HG03159 (cell line): ENCODE measurements at regions not wholly inside any gene's neighbourhood (a gene's known extent, or its start where the extent isn't known, plus 50 kb on each side); places are given as distances from the start of the nearest gene placed in this dataset.
A peak's percentile ranks its signal among the peaks of the same experiment; 100 is the strongest.

Experiments used
- ATAC-seq: cut with Tn5 transposase; IDR thresholded peaks from one replicate; pipeline ENCODE4 v1.9.1; 2021; ENCODE audit warnings: mild to moderate bottlenecking, moderate library complexity; ENCODE audit not compliant: unreplicated experiment

DNA sequence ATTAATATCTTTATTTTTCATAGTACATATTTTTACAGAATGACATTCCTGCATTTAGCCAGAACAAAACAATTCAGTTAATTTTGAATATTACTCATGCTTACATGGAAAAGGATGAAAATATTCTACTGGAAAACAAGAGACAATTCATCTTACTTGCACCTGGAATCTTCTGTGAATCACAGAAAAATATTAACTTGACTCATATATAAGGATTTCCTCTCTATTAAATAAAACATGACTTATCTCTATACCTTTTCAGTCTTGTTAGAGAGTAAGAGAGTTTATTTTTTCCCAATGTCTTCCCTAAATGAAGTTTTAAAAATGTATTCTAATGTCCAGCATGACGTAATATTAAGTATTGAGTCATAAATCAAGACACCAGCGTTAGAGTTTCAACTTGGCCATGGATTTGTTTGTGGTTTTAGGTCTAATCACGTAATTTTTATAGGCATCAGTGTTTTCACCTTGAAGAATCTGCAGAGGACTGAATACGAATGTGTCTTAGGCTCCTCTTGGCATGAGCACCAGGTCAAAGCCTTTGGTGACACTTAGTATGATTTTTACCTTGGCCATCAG is 445.1 kb upstream of the JAG1 start:
- ATAC-seq, result no peak

DNA sequence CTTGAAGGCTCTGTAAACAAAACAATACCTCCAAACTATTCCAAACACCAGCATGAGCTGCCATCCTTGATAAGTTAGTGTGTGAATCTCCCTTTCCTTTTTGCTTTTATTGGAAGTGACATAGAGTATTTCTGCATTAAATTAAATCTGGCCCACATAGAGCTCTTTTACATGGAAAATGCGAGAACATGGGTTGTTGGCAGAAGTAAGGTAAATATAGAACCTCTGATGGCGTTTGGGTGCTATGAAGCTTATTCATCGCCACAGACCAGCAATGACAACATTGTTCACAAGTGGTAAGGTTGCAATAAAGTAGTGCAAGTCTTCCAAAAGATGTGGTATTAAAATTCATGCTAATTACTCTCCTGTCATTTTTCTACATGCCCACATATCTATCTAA is 445.8 kb upstream of the JAG1 start:
- no peak for ATAC-seq

DNA sequence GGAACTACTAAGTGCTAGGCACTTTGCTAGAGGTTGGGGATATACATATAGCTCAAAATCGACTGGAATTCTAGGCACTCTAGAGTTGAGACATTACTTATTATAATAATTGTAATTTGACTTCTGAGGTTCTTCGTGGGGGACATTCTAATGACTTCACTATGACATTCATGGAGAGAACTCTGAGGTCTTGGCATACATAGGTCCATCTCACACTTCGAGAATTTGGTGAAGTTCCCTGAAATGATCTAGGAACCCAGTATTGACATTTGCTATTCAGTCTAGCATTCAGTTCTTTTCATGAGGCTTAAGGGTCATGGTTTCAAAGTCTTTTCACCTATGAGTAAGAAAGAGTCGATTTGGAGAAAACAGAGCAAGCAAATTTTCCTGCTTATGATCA is 446.6 kb upstream of the JAG1 start:
- ATAC-seq, result no peak

DNA sequence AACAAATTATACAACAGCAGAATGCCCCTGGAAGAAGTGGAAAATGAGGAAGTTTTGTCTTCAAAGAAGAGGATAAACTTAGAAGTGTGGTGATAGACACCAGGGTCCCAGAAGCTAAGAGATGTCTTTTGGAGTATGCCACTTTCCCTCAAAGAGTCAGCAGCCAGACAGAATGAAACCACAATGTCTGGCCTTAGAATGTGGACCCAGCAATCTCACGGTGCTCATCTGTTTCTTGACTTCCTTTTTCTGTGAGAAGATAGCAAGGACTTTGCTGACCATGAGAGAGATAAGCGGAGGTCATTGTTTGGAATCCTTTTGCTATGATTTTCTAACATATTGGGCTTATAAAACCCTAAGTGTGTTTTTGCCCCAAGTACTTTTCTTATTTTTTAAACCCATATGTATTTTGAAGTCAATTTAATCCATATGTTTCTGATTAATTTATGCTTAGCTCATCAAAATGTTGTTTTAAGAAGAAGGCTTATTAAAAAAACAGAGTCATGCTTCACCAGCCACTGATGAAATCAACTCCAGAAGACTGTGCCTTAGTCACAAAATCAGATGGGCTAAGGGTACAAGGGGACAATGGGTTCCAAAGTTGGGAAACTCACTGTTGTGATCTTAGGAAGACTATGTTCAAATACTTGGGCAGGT is 451.2 kb upstream of the JAG1 start:
- no peak for ATAC-seq

DNA sequence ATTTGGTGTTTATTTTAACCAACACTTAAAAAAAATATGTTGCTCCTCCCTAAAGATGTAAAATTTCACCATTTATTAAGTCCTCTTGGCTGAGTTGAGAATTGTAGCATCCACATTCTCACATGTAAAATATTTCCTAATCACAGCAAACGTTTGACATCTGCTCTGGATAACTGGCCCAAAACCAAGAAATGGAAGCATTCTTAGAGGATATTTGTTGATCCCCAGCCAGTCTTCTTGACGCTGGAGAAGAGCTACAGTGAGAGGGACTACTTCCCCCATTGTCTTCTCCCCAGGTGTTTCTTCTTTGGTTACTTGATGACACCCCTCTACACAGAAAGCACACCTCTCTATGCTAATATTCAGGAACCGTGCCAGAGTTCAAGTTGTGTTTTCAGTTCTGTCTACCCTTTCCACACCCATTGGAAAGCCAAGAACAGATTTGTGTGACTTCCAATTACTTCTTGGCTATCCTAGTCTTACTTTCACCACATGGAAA is 454.5 kb upstream of the JAG1 start:
- no peak for ATAC-seq

DNA sequence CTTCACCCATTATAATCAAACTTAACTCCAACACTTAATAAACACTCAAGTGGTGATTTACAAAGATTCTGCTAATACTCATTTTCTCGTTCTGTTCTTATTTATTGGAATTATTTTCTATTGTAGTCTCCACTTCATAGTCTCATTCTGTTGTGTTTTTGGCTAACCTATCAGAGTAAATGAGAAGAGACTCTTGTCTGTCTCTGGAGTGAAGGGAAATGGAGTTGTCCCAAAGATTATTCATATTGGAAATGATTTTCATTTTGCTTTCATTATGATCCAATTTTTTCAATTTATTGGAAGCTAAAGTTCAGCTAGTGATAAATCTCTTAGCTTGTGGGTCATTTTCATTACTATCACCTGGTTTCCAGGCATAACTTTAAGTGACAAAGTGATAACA is 454.9 kb upstream of the JAG1 start:
- ATAC-seq, result no peak

DNA sequence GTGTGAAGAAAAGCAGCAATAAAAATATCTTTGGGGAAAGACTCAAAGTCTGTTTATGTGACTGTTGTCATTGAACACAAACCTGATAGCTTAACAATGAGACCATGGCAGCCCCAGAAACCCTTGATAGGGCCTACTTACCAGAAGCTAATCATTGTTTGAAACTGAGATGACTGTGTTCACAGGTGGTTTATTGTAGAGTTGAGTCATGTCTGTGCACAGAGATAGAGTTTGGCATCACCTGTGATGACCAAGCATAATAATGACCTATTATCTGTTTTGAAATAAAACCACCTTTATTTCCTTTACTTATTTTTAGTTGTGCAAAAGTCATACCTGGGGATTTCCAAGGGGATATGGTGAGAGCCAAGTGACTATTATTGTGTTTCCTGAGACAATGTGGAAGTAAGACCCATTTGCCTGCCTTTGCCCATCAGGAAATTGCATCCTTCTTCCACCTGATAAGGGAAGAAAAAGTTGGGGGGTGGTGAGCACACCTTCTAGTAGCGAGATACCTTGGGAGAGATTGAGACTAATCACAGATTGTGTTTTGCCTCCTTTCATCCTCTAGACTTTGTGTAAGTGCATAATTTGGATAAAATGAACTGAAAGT is 456.9 kb upstream of the JAG1 start:
- peak; percentile 53 for ATAC-seq

DNA sequence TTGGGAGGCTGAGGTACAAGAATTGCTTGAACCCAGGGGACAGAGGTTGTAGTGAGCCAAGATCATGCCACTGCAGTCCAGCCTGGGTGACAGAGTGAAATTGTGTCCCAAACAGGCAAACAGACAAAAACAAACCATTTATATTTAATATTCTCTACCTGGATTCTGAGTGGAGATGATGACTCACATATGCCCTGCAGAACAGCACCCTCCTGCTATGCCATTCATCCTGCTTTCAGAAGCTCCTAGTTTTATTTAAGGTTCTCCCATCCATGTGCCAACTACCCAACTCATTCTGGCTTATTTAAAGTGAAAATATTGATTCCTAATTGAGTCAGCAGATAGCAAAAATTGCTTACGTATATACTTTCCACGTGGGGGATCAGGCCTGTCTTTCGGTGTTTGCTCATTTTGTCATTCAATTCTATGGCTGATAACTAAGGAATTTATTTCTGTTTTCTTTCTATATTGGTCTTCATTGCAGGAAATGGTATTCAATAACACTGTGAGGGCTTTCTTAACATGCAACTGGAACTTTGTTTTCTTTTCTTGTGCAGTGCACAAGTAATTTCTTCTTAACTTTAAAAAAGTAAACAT is 459.1 kb upstream of the JAG1 start:
- ATAC-seq, result no peak

DNA sequence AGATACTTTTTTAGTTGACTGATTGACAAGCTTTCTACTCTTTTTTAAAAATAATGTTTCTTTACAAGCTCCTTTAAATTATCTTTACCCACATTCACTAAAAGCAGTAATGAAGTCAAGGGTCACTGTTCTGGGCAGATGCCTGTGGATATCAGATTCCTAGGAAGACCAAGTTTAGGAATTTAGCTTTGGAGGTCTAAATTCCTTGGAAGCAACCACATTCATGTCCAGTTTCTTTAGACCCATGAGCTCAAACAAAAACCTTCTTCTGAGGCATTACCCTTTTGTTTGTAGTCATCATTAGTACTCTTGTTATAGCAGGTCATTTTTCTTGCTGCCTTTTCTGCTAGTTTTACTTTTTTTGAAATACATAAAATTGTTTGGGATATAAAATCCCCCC is 462.9 kb upstream of the JAG1 start:
- no peak for ATAC-seq

DNA sequence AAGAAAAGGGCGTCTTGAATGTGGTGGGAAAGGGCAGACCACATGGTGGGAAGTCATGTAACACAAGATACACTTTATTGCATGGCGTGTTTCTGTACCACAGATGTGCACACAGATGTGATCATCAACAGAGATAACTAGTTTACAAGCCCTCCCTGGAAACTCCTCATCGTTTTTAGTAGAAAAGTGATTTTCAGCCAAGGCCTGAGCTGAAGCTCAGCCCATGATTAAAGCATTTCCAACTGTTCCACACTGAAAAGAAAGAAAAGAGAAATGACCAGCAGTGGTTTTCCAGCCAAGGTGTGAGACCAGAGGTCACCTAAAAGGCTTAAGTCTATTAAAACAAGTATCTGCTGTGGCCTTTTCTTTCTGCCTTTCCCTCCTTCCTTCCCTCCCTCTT is 463.9 kb upstream of the JAG1 start:
- no peak for ATAC-seq

DNA sequence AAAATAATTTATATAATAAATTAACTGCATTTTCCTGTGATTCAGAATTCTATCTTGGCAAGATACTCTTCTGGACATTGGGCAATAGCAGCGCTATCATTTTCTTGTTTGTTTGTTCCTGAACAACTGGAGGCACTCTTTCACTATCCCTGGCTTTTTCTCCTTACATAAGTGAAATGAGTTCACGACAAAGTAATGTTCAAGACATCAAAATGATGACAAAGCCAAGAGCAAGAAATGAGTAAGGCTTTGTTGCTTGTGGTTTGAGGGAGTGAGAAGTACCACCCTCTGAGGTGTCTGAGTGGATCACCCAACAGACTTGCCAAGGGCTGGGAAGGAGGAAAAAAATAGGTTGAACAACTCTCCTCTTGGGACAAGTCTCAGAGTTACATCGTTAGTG is 466.6 kb upstream of the JAG1 start:
- ATAC-seq, result no peak

DNA sequence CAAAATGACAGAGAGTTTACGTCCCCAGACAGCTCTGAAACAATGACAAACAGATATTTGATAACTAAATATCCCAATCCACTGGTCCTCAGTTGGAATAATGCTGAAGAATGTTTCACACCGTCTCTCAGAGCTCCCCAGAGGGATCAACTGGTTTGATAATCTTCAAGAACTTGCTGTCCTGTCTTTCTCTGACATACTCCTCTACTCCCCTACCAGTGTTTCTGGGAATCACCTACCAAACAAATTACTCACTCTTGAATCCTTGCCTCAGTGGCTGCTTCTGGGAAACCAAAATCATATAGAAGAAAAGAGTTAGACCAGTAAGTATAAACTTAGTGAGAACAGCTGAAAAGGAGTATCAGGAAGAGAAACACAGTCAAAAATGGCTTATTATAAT is 469.7 kb upstream of the JAG1 start:
- ATAC-seq, result no peak

DNA sequence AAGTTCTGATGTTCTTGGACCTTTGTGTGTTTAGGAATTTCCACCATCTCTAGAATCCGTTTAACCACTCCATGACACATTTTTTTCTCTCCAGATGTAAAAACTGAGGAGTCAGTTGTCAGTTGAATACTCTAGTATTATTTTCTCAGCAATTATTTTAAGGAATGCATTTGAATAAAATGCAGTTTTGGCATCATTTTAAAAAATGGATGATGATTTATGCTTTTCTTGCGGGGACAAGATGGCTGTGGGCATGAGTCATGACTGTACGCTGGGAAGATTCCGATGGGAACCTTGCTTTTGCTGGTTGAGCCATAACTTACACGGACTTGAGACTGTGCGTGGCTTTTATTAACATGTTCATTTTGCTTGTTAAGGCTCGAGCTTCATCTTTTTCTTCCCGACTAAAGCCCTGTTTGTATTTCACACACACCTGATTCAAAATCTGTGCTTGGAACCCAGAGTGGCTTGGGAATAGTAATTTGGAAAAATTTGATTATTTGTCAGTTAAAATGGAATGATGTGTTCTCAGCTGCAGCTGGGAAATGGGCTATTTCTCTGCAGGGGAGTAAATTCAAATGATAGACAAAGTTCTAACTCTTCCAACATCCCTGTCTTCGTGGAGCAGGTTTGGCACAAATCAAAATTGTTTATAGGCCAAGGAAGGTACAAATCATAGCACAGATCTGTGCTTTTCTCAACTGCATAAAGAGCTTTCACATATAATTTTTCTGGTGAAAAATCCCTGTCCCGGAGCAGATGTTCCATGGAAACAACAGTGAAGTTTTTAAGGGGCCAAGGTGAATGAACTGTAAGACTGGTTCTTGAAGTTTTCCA is 470.5 kb upstream of the JAG1 start:
- no peak for ATAC-seq

DNA sequence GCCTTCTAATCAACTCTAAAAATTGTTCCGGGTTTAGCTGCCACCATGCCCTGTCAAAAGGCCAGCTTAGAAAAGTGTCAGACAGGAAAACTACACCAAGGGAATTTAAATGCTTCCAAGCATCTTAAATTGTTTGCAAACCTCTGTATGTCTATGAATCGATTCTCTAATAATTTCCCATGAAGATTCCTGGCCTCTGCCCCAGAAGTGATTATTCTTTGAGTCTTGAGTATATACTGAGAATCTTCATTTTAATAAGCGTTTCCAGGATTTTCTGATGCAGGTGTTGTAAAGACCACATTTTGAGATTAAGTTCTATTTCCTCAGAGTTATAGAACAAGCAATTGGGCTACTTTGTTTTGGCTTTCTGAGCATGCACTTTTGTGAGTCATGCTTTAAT is 471.8 kb upstream of the JAG1 start:
- no peak for ATAC-seq

DNA sequence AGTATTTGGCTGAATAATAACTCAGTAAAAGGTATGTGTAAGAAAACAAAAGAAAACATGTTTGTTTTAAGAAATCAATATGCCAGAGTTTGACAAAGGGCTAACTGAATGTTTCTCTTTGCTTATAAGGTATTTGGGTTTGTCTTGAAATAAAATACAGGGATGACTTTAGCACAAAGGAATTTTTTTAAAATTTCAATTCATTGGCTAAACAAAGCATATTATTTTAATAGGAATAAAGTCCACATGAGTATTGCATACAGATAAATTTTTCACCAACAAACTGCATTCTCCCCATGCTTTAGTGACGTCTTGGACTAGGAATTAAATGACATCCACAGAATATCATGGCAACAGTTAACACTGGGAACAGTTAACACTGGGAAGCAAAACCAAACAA is 480.0 kb upstream of the JAG1 start:
- ATAC-seq, result no peak

DNA sequence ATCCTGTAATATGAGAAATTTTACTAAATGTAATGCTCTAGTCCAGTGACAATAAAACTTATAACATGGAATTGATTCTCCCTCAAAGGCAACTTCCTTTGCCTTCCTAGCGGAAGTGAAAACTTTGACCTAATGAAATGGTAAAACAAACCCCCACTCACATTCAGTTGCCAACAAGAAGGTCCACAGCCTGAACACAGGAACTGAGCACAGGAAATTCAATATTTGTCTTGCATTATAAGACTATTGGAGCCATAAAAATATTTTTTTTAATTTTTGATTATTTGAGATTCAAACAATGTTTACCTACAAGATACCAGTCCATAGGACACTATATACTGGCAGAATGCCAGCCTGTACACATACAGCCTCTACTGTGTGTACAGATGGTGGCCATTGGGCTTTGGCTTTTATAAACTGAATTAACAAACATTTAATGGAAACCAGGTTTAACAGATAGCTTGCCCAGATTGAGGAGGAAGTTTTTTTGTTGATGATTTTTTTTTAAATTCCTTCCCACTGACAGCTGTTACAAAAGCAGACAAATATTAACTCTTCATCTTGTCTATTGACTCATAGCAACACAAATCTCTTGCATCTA is 481.5 kb upstream of the JAG1 start:
- ATAC-seq, result no peak

DNA sequence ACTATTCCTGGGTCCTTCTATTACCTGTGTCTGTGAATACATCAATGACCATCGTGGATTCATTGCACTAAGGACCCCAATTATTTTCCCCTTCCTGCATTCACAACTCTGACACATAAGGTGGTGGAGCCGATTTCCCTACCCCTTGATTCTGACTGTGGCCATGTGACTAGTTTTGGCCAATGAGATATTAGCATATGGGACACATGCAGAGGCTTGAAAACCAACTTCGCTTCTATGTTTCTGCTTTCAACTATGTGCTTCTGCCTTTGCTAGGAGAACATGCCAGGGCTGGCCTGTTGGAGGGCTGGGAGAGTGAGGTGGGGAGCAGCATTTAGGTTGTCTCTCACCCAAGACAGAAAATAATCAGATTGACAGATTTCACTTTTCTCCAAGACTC is 483.1 kb upstream of the JAG1 start:
- ATAC-seq, result no peak

DNA sequence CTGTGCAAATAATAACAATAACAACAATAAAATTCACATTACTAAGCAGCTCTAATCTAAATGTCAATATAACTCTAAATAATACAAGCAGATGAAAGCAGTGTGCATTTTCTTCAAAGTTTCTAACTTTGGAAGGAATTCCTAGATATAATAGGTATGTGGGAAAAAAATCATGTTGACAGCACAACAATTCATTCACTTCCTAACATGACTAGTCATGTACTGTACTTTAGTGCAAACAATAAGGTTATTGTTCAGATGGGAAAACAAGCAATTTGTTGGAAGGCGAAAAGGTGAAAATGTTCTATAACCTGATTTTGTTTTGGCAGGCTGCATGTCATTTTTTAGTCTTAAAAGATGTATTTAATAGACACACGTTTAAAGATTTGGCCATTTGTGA is 484.3 kb upstream of the JAG1 start:
- no peak for ATAC-seq

DNA sequence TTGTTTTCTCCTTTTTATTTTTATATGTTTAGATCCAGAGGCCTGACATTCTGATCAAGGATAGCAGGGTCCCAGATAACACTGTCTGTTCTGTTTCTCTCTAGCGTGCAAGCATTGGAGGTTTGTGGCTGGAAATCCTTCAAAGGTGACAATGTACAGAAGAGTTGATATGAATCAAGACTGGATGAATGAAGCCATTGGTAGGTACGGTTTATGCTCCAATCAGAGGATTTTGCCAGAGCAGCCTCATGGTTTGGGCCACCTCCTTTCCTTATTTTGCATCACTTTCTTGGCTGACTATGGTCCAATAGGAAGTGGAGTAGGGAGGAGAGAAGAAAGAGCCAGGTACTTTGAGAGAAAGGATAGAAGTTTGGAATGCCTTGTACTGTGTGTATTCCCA is 484.8 kb upstream of the JAG1 start:
- no peak for ATAC-seq

DNA sequence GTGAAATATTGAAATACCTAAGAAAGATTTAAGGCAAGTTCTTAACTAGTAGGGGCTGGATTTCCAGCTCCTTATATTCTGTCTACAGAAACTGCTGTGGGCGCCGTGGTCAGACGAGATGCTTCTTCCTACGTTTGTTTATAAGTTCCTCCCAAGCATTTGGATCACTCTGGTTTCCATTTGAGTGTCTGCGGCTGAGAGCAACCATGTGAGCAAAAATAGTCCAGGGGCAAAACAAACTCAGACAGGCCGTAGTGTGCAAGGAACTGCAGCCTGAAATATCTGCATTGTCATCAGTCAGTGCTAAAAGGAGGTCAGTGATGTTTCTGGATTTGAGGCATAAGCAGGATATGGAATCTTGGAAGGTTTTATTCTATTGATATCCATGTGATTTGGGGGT is 485.9 kb upstream of the JAG1 start:
- no peak for ATAC-seq
